AG20443 (cell line): ENCODE measurements at regions not wholly inside any gene's neighbourhood (a gene's known extent, or its start where the extent isn't known, plus 50 kb on each side); places are given as distances from the start of the nearest gene placed in this dataset.
"Not testable (repeated sequence)": the region's sequence is repeated elsewhere in the genome, so short reads cannot be mapped to it uniquely, and the experiment has no call there.

Source experiments
- DNase-seq: peaks from one replicate; pipeline ENCODE4 v3.0.0; 2012; ENCODE audit warnings: low spot score, mixed read lengths

DNA sequence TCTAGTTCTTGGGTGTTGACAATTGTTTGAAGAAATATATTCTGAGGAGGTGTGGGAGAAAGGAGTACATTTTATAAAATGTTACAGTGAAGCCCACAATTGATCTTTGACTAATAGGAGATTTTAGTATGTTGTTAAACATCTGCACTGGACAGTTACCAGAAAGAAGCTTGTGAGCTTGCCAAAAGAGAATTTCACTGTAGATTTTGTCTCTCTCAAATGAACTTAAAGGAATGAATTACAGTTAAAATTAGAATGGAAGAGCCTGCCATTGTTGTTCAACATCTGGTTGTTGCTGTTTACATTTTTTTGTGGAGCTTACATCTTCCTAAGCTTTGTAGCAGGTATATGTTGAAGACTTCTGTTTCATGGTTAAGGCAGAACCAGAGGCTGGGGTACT is 620.5 kb upstream of the CCDC179 start:
- no peak for DNase-seq

GRCh38 chr11:23484146-23484545 is 623.9 kb upstream of the CCDC179 start:
- DNase-seq = not testable (repeated sequence)

- DNase-seq = not testable (repeated sequence)
These were observed 624.3 kb upstream of the CCDC179 start for GRCh38 chr11:23484618-23485017.

GRCh38 chr11:23490557-23491235 is 630.4 kb upstream of the CCDC179 start:
- no peak for DNase-seq

DNA sequence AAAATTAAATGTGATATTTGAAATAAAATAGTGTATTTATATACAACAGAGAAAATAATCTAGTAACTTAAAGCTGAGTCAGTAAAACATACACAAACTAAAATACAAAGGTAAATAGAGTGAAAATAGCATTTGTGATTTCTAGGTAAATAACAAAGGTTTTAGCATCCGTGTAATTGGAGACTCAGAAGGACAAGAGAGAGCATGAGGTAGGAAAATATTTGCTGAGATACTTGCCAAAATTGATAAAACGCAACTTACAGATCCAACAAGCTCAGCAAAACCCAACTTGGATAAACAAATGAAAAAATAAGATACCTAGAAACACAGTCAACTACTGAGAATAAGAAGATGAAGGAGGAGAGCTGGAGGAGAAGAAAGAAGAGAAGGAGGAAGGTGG is 634.7 kb upstream of the CCDC179 start:
- no peak for DNase-seq

GRCh38 chr11:23496340-23496739 is 636.1 kb upstream of the CCDC179 start:
- no peak for DNase-seq

GRCh38 chr11:23497040-23497439 is 636.8 kb upstream of the CCDC179 start:
- DNase-seq = no peak

DNA sequence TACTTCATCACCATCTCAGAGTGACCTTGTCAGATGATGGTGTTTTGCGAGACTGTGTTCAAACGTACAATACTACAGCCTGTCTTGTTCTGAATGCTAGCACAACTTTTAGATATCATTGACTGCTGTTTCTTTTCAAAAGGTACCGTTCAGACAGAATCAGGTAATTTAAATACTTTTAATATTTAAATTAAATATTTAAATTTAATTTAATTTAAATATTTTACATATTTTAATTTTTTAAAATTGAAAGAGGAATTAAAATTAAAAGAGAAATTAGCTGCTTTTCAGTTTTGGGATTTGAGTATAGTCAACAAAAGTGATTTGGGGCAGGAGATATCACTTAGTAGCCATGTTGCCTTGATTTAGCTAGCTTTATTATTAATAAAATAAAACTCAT is 642.1 kb upstream of the CCDC179 start:
- DNase-seq = no peak

- DNase-seq = no peak
These were observed 642.6 kb upstream of the CCDC179 start for GRCh38 chr11:23502826-23503225.

DNA sequence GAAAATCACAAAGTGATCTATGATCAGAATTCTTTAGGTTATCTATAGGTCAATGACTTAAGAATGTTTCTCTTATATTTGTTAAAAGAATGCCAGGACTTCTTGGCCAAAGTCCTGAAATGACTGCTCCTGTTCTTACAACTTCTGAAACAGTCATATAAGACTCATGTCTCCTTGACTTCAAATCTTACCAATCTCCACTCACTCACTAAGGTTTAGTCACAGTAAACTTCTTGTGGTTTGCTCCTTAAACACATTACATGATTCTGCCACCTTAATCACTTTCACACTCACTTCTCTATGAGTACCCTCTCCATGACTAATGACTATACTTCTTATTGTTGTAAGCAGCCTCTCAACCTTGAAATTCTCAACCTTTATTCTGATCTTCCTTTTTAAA is 648.7 kb upstream of the CCDC179 start:
- DNase-seq = no peak

- no peak for DNase-seq
These were observed 649.5 kb upstream of the CCDC179 start for GRCh38 chr11:23509821-23510220.

GRCh38 chr11:23519194-23519593 is 658.9 kb upstream of the CCDC179 start:
- no peak for DNase-seq

DNA sequence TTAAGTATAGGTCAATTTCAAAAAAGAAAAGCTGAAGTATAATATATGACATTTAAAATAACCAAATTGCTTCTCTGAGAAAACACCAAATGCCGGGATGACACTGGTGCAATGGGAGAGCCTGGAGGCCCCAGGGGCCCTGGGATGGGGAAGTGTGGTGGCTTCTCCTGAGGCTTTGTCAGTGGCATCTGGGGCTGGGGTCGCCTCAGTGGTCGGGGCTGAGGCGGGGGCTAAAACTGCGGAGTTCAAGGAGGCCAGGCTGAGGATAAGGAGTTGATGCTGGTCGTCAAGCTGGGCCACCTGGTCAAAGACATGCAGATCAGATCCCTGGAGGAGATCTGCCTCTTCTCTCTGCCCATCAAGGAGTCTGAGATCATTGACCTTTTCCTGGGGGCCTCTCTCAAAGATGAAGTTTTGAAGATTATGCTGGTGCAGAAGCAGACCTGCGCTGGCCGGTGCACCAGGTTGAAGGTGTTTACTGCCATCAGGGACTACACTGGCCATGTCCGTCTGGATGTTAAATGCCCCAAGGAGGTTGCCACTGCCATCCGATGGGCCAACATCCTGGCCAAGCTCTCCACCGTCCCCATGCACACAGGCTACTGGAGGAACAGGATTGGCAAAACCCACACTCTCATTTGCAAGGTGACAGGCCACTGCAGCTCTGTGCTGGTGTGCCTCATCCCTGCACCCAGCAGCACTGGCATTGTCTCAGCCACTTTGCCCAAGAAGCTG is 660.1 kb upstream of the CCDC179 start:
- DNase-seq = no peak

DNA sequence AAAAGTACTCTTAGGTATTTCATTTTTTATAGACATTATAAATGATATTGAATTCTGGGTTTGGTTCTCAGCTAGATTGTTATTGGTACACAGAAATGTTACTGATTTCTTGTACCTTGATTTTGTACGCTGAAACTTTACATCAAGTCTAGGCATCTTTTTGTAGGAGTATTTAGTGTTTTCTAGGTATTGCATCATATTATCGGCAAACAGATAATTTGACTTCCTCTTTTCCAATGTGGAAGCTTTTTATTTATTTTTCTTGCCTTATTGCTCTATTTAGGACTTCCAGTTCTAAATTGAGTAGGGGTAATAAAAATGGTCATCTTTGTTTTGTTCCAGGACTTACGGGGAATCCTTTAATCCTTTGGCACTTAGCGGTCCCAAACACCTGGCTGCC is 676.6 kb upstream of the CCDC179 start:
- DNase-seq = no peak

GRCh38 chr11:23539556-23539955 is 679.3 kb upstream of the CCDC179 start:
- no peak for DNase-seq

DNA sequence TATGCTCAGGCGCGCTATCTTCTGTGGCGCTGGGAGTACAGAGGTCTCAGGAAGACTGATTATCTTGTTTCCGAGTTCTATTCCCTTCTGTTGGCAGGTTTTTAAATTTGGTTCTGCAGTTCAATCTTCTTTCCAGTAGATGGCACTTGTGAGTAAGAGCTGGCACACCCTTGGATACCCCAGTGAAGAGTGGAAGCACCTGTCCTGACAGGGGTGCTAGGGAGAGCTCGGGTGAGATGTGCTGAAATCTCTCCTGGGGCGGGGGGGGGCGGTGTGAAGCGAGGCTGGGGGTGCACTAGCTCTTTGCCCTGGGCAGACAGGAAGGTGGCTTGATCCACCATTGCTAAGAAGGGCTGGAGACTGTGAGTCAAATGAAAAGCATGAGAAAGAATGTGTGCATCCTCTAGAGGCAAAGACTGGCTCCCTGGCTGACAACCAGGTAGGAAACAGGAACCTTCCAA is 679.9 kb upstream of the CCDC179 start:
- peak; percentile 49 for DNase-seq

- DNase-seq = no peak
These were observed 681.9 kb upstream of the CCDC179 start for GRCh38 chr11:23542189-23542588.

DNA sequence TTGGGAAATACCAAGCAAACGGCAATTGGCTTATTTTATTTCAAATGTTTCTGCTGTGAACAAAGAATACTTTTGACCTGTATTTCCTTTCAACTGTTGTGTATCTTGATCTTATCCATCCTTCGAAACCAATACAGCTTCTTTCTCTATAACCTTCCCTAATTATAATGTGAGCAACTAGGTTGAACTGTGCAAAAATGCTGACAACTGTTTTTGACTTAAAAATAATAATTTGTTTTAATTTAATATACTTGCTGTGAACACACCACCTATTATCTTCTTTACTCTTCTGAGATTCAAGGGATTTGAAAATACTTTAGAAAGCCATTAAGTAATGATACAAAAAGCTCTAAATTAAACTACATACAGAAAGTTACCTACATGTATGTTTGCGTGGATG is 682.5 kb upstream of the CCDC179 start:
- no peak for DNase-seq

GRCh38 chr11:23543651-23544222 is 683.5 kb upstream of the CCDC179 start:
- no peak for DNase-seq

- no peak for DNase-seq
These were observed 691.4 kb upstream of the CCDC179 start for GRCh38 chr11:23551706-23552105.

- no peak for DNase-seq
These were observed 693.7 kb upstream of the CCDC179 start for GRCh38 chr11:23554002-23554401.

- no peak for DNase-seq
These were observed 694.8 kb upstream of the CCDC179 start for GRCh38 chr11:23555085-23555484.

GRCh38 chr11:23556163-23556750 is 696.0 kb upstream of the CCDC179 start:
- DNase-seq = no peak
